K562 (cell line): ENCODE measurements at regions not wholly inside any gene's neighbourhood (a gene's known extent, or its start where the extent isn't known, plus 50 kb on each side); places are given as distances from the start of the nearest gene placed in this dataset.

Experiments
- ATAC-seq: fragments of 200-7000 bp; cut with Tn5 transposase; 3 replicates; pipeline ENCODE4 v1.9.1; 2020; ENCODE audit warnings: moderate library complexity
- BruUV-seq: library from RNA; stranded (reverse); fragments of 400-500 nt; replicated peaks from 2 replicates; lab custom pipeline; 2021; lab: Mats Ljungman, UMichigan
- CTCF ChIA-PET: fragments of 300-600 bp; formaldehyde crosslinking; extraction: SDS; loops from one replicate; lab custom pipeline; 2021; ENCODE audit warnings: low intra/inter-chr PET ratio; lab: Yijun Ruan, JAX
- POLR2A ChIA-PET: fragments of 300-600, 350-650 bp; sonication (Branson Sonifier 250); formaldehyde crosslinking; extraction: SDS; loops from one replicate; lab custom pipeline; 2021; ENCODE audit warnings: antibody characterized with exemption, inconsistent platforms; lab: Yijun Ruan, JAX
- DNase-seq, 4 experiments: peaks; one replicate each; pipeline versions ENCODE4 v3.0.0 to v3.0.0-alpha.2; 2011 to 2018; ENCODE audit warnings: low spot score in 3 of 4, mixed read lengths in 3 of 4; ENCODE audit errors: extremely low read depth in 1 of 4
- FAIRE-seq: peaks from 2 replicates; lab custom pipeline; 2011; peaks lifted over from hg19 to GRCh38; lab: Jason Lieb, UNC
- H2AFZ ChIP-seq: 2 replicates; pipeline ENCODE4 v1.6.0; 2011; ENCODE audit warnings: low read depth, low read length, control low read depth, inconsistent platforms
- H3K27ac ChIP-seq: fragments of 200-600 bp; 3 replicates; pipeline ENCODE4 v1.8.0; 2011; ENCODE audit warnings: low read depth, mild to moderate bottlenecking, control low read depth, inconsistent platforms, low read length, moderate library complexity, mixed read lengths; ENCODE audit errors: extremely low read depth
- H3K27me3 ChIP-seq, 2 experiments: fragments of 300-600 bp in 1 of 2; 2 replicates in 1 of 2; 3 replicates in 1 of 2; pipeline versions ENCODE4 v1.6.0 to v1.8.0; 2011; ENCODE audit warnings: inconsistent platforms in 2 of 2, low read length in 2 of 2, mild to moderate bottlenecking in 1 of 2, mixed read lengths in 1 of 2, moderate library complexity in 1 of 2; ENCODE audit not compliant: control insufficient read depth in 2 of 2, insufficient read depth in 2 of 2
- H3K36me3 ChIP-seq: fragments of 300-600 bp; 3 replicates; pipeline ENCODE4 v1.8.0; 2011; ENCODE audit warnings: mild to moderate bottlenecking, low read length, inconsistent platforms; ENCODE audit not compliant: control insufficient read depth, insufficient read depth
- H3K4me1 ChIP-seq, 2 experiments: fragments of 200-600 bp in 1 of 2; replicated peaks in 1 of 2; 2 replicates in 1 of 2; 3 replicates in 1 of 2; pipeline versions ENCODE4 v1.5.1 to v1.8.0; 2011; ENCODE audit warnings: inconsistent platforms in 2 of 2, low read length in 2 of 2, mild to moderate bottlenecking in 1 of 2, mixed read lengths in 1 of 2, moderate library complexity in 1 of 2; ENCODE audit not compliant: control insufficient read depth in 2 of 2, insufficient read depth in 2 of 2
- H3K4me2 ChIP-seq: 2 replicates; pipeline ENCODE4 v1.6.1; 2011; ENCODE audit warnings: low read length, control low read depth, inconsistent platforms, mixed read lengths; ENCODE audit not compliant: insufficient read depth
- H3K4me3 ChIP-seq: fragments of 200-600 bp; sonication (generic), shearing (Covaris generic); 2 replicates; pipeline ENCODE4 v1.5.1; 2016; ENCODE audit warnings: control low read depth, inconsistent platforms
- H3K79me2 ChIP-seq: fragments of 200-600 bp; 3 replicates; pipeline ENCODE4 v1.8.0; 2011; ENCODE audit warnings: low read length, inconsistent platforms; ENCODE audit not compliant: control insufficient read depth, insufficient read depth
- H3K9ac ChIP-seq, 2 experiments: 2 replicates each; pipeline versions ENCODE4 v1.6.0 to v1.6.1; 2011; ENCODE audit warnings: low read depth in 2 of 2, low read length in 2 of 2, control low read depth in 1 of 2, inconsistent platforms in 1 of 2, mild to moderate bottlenecking in 1 of 2, mixed read lengths in 1 of 2; ENCODE audit not compliant: insufficient read depth in 1 of 2
- H3K9me1 ChIP-seq: one replicate; pipeline ENCODE4 v1.6.0; 2011; ENCODE audit warnings: inconsistent platforms, mild to moderate bottlenecking, low read length, moderate library complexity; ENCODE audit not compliant: control insufficient read depth, insufficient read depth
- H3K9me3 ChIP-seq: replicated peaks from 2 replicates; pipeline ENCODE4 v1.5.1; 2011; ENCODE audit warnings: low read depth, low read length, inconsistent platforms; ENCODE audit not compliant: control insufficient read depth, insufficient read depth
- H4K20me1 ChIP-seq: replicated peaks from 2 replicates; pipeline ENCODE4 v1.6.1; 2011; ENCODE audit warnings: low read length, inconsistent platforms, mixed read lengths; ENCODE audit not compliant: control insufficient read depth, insufficient read depth
- BRD4 ChIP-seq: fragments of 200-600 bp; sonication (generic); IDR thresholded peaks from 2 replicates; pipeline ENCODE4 v1.6.1; 2017; ENCODE audit warnings: inconsistent platforms
- ELF4 ChIP-seq: fragments of 450-650 bp; formaldehyde crosslinking; IDR thresholded peaks from 2 replicates; pipeline ENCODE4 v1.4.0; 2022; ENCODE audit warnings: missing genetic modification characterization
- HDAC8 ChIP-seq: fragments of 450-650 bp; IDR thresholded peaks from 2 replicates; pipeline ENCODE4 v1.6.1; 2016; ENCODE audit warnings: mild to moderate bottlenecking, missing genetic modification characterization, moderate library complexity, missing compliant biosample characterization
- NR2C1 ChIP-seq, 2 experiments: fragments of 450-650 bp; IDR thresholded peaks; 2 replicates each; pipeline ENCODE4 v1.6.1; 2017; ENCODE audit warnings: mild to moderate bottlenecking in 2 of 2, antibody characterized with exemption in 1 of 2, inconsistent platforms in 1 of 2, missing compliant biosample characterization in 1 of 2, missing genetic modification characterization in 1 of 2
- PURB ChIP-seq: sonication (generic); formaldehyde crosslinking; IDR thresholded peaks from 2 replicates; pipeline ENCODE4 v1.9.0; 2021; ENCODE audit warnings: low read depth, mild to moderate bottlenecking, missing genetic modification reagents
- RBM22 ChIP-seq: fragments of 200-400 bp; formaldehyde crosslinking; IDR thresholded peaks from 2 replicates; pipeline ENCODE4 v1.6.1; 2018; ENCODE audit warnings: low read length, low read depth; ENCODE audit not compliant: poor library complexity, severe bottlenecking
- RFX7 ChIP-seq: fragments of 250-450 bp; sonication (Bioruptor Pico); IDR thresholded peaks from 2 replicates; pipeline ENCODE4 v1.5.1; 2021; ENCODE audit warnings: mild to moderate bottlenecking
- SIRT6 ChIP-seq: IDR thresholded peaks from one replicate; pipeline ENCODE4 v1.6.1; 2012; ENCODE audit warnings: low read depth, mild to moderate bottlenecking, control low read depth, inconsistent platforms, low read length, moderate library complexity
- TAF1 ChIP-seq: IDR thresholded peaks from 2 replicates; pipeline ENCODE4 v1.6.1; 2011; ENCODE audit warnings: mild to moderate bottlenecking, low read length, moderate library complexity; ENCODE audit not compliant: insufficient read depth, control insufficient read depth, severe bottlenecking; ENCODE audit errors: extremely low read depth
- YY1 ChIP-seq, 3 experiments: IDR thresholded peaks; 2 replicates each; pipeline ENCODE4 v1.6.1; 2011; ENCODE audit warnings: low read length in 2 of 3, mild to moderate bottlenecking in 2 of 3, moderate library complexity in 2 of 3, borderline replicate concordance in 1 of 3, control low read depth in 1 of 3, low read depth in 1 of 3; ENCODE audit not compliant: insufficient read depth in 3 of 3, insufficient replicate concordance in 2 of 3, control insufficient read depth in 1 of 3, insufficient read length in 1 of 3; ENCODE audit errors: extremely low read depth in 1 of 3
- ZNF197 ChIP-seq: fragments of 200-800 bp; sonication (Bioruptor generic); IDR thresholded peaks from 2 replicates; pipeline ENCODE4 v1.6.1; 2016; ENCODE audit warnings: low read depth, missing genetic modification characterization, missing compliant biosample characterization
- ZNF518B ChIP-seq: fragments of 250-450 bp; sonication (Bioruptor Pico); IDR thresholded peaks from 2 replicates; pipeline ENCODE4 v1.5.0; 2021; ENCODE audit warnings: mild to moderate bottlenecking, moderate library complexity
- WGBS: fragments of 100-300 bp; shearing (Covaris generic); methylation state at CpG from one replicate; pipeline ENCODE4 v1.1.6; 2016; ENCODE audit warnings: low coverage, mixed read lengths; ENCODE audit not compliant: insufficient coverage; ENCODE audit errors: missing lambda C conversion rate; 5-methylcytosine and 5-hydroxymethylcytosine counted together
- in situ Hi-C: fragments of 300-500 bp; cut with MboI; formaldehyde crosslinking; loops from 4 replicates; pipeline ENCODE4 v1.15.0; 2018; ENCODE audit warnings: inconsistent platforms, mixed read lengths
- intact Hi-C: fragments of 100-400 bp; cut with micrococcal nuclease; formaldehyde crosslinking; loops from 2 replicates; pipeline ENCODE4 v1.14.2; 2022

- POLR2A ChIA-PET, result interaction anchor here (0.6 kb wide), 1 partner anchor 37 kb away, joined by 3 read pairs; no protein-coding TSS in a partner anchor
Observed at GRCh38 chr2:228841877-228842276, 429.2 kb downstream of the PID1 start.

More at GRCh38 chr2:228841877-228842276, 429.2 kb downstream of the PID1 start:
- CTCF ChIA-PET, result no interaction called here
- H3K9me1 ChIP-seq, result no peaks in the 10 kb centered on the region
- H3K79me2 ChIP-seq, result no peaks in the 10 kb centered on the region
- no peaks in the 10 kb centered on the region for H3K36me3 ChIP-seq
- H3K4me3 ChIP-seq, result no peak overlapping the region
- H3K9ac ChIP-seq, result no peak overlapping the region
- H3K4me2 ChIP-seq, result no peak overlapping the region
- no peak for FAIRE-seq
- no peaks in the 10 kb centered on the region for H3K9me3 ChIP-seq
- no peak for DNase-seq
- WGBS, result 4% methylated on average over 3 of the region's 3 CpGs
- no peaks in the 10 kb centered on the region for H3K27me3 ChIP-seq
- H4K20me1 ChIP-seq, result no peaks in the 10 kb centered on the region
- no peak for ATAC-seq
- intact Hi-C loops (no loop called here), in situ Hi-C loops (no loop called here)
- no peak overlapping the region for H3K27ac ChIP-seq
- TF ChIP-seq HDAC8 (tag) (no peak), ELF4 (CRISPR knock-in tag) (no peak), RFX7 (CRISPR knock-in tag) (no peak), BRD4 (no peak), TAF1 (no peak), RBM22 (no peak), ZNF197 (no peak), PURB (no peak), YY1 (IDR thresholded peaks at IDR 0.05; ENCODE audit: borderline replicate concordance in 1 of 3, control insufficient read depth in 1 of 3, extremely low read depth in 1 of 3, insufficient read depth in 3 of 3, insufficient read length in 1 of 3, insufficient replicate concordance in 2 of 3, low read depth in 1 of 3, low read length in 2 of 3) (no peak), NR2C1 (IDR thresholded peaks at IDR 0.05) (no peak), NR2C1 (tag; IDR thresholded peaks at IDR 0.05) (no peak), ZNF518B (CRISPR knock-in tag) (no peak), SIRT6 (no peak)
- H3K4me1 ChIP-seq, result no peaks in the 10 kb centered on the region
- BruUV-seq, result no TSS peak
- H2AFZ ChIP-seq, result no peak overlapping the region
